ENCODE measurements at regions not wholly inside any gene's neighbourhood (a gene's known extent, or its start where the extent isn't known, plus 50 kb on each side); places are given as distances from the start of the nearest gene placed in this dataset.

DNA sequence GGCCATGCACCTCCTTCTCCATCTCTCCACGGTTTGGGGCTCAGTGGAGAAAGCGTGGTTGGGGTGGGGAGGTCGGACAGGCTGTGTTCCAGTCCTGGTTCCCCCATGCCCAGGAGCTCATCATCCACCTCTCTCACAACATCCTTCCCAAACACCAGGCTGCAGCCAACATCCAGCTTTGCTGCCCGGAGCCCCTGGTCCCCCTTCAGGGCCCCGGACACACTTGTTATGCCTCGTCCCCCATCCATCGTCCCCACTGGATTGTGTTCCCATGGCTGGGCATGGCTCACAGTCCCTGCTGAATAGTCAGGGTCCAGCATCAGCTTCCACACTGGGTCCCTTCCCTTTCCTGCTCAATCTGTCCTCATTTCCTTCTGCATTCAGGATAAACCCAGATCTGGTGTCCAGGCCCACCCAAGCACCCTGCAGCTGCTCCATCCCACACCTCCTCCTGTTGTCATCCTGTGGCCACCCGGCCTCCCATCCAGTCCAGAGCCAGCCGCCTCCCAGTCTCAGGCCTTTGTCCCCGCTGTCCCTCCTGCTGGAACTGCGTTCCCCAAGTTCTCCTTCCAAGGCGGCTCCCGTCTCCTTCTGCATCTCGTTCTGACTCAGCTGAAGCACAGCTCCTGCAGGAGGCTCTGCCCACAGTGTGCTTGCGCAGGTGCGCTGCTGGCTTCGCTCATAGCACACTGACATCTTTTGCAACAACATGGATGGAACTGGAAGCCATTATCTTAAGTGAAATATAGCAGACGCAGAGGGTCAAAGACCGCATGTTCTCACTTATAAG is 211.4 kb upstream of the RTL1 start:
- TF ChIP-seq, protein P1, sequence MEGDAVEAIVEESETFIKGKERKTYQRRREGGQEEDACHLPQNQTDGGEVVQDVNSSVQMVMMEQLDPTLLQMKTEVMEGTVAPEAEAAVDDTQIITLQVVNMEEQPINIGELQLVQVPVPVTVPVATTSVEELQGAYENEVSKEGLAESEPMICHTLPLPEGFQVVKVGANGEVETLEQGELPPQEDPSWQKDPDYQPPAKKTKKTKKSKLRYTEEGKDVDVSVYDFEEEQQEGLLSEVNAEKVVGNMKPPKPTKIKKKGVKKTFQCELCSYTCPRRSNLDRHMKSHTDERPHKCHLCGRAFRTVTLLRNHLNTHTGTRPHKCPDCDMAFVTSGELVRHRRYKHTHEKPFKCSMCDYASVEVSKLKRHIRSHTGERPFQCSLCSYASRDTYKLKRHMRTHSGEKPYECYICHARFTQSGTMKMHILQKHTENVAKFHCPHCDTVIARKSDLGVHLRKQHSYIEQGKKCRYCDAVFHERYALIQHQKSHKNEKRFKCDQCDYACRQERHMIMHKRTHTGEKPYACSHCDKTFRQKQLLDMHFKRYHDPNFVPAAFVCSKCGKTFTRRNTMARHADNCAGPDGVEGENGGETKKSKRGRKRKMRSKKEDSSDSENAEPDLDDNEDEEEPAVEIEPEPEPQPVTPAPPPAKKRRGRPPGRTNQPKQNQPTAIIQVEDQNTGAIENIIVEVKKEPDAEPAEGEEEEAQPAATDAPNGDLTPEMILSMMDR (IDR thresholded peaks at IDR 0.05; ENCODE audit: insufficient read depth, low read length, poor library complexity, severe bottlenecking): no peak
- TF ChIP-seq EZH2phosphoT487 (conservative IDR thresholded peaks at IDR 0.05; ENCODE audit: low read length): no peak
